ENCODE measurements at regions not wholly inside any gene's neighbourhood (a gene's known extent, or its start where the extent isn't known, plus 50 kb on each side); places are given as distances from the start of the nearest gene placed in this dataset.

DNA sequence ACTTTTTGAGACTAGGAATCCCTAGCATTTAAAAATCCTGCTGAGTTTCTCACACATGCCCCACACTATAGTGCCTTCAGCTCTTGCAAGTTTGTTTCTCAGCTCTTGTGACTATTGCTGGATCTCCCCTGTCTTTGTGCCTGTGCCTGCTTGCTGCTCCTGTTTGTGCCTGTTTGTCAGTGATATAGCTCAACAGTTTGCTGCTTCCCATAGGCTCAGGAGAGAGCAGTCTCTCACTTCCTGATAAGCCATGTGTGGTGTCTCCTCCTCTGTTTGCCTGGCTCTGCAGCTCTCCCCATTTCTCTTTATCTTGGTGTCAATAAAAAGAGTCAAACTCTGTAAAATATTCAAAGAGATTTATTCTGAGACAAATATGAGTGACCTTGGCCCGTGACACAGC, 259.8 kb upstream of the CLNK start:
- TF ChIP-seq, protein P1, sequence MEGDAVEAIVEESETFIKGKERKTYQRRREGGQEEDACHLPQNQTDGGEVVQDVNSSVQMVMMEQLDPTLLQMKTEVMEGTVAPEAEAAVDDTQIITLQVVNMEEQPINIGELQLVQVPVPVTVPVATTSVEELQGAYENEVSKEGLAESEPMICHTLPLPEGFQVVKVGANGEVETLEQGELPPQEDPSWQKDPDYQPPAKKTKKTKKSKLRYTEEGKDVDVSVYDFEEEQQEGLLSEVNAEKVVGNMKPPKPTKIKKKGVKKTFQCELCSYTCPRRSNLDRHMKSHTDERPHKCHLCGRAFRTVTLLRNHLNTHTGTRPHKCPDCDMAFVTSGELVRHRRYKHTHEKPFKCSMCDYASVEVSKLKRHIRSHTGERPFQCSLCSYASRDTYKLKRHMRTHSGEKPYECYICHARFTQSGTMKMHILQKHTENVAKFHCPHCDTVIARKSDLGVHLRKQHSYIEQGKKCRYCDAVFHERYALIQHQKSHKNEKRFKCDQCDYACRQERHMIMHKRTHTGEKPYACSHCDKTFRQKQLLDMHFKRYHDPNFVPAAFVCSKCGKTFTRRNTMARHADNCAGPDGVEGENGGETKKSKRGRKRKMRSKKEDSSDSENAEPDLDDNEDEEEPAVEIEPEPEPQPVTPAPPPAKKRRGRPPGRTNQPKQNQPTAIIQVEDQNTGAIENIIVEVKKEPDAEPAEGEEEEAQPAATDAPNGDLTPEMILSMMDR (IDR thresholded peaks at IDR 0.05; ENCODE audit: insufficient read depth, low read depth, low read length, missing control alignments): no peak
- DNase-seq (ENCODE audit: low read depth): peak; percentile 52
- no peak overlapping the region for H3K4me3 ChIP-seq (ENCODE audit: low read length)

- no peak overlapping the region for H3K4me3 ChIP-seq (ENCODE audit: low read length)
- no peak for DNase-seq (ENCODE audit: low read depth)
- TF ChIP-seq, protein P1 (IDR thresholded peaks at IDR 0.05; ENCODE audit: insufficient read depth, low read depth, low read length, missing control alignments): no peak
Measured at GRCh38 chr4:10942156-10942555, 257.6 kb upstream of the CLNK start.

- TF ChIP-seq, protein P1 (IDR thresholded peaks at IDR 0.05; ENCODE audit: insufficient read depth, low read depth, low read length, missing control alignments): no peak
- H3K4me3 ChIP-seq (ENCODE audit: low read length): no peak overlapping the region
- no peak for DNase-seq (ENCODE audit: low read depth)
Measured at GRCh38 chr4:10929818-10930217, 245.2 kb upstream of the CLNK start.

- TF ChIP-seq, protein P1 (IDR thresholded peaks at IDR 0.05; ENCODE audit: insufficient read depth, low read depth, low read length, missing control alignments): no peak
- H3K4me3 ChIP-seq (ENCODE audit: low read length): no peak overlapping the region
- peak; percentile 39 for DNase-seq (ENCODE audit: low read depth)
Measured at GRCh38 chr4:10925996-10926395, 241.4 kb upstream of the CLNK start.

GRCh38 chr4:10924274-10924673, 239.7 kb upstream of the CLNK start:
- TF ChIP-seq, protein P1 (IDR thresholded peaks at IDR 0.05; ENCODE audit: insufficient read depth, low read depth, low read length, missing control alignments): no peak
- no peak for DNase-seq (ENCODE audit: low read depth)
- no peak overlapping the region for H3K4me3 ChIP-seq (ENCODE audit: low read length)

GRCh38 chr4:10917566-10917965, 233.0 kb upstream of the CLNK start:
- no peak overlapping the region for H3K4me3 ChIP-seq (ENCODE audit: low read length)
- DNase-seq (ENCODE audit: low read depth): peak; percentile 16
- TF ChIP-seq, protein P1 (IDR thresholded peaks at IDR 0.05; ENCODE audit: insufficient read depth, low read depth, low read length, missing control alignments): no peak

DNA sequence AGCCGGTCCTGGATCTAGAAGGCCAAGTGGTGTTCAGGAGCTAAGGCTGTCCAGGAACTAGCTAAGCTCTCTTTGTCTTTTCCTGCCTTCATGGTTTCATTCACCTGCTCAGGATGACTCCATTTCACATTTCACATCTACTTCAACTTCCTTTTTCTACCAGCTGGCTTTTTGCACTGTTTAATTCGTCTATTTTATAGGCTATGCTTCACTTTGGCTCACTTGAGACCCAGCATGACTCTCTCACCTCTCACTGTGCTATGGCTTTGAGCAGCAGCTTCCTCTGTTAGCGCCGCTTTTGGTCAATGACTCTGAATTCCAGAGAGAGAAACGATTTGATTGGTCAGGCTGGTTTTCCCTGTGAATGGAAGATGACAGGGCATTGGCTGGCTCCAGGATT, 213.5 kb upstream of the CLNK start:
- TF ChIP-seq, protein P1 (IDR thresholded peaks at IDR 0.05; ENCODE audit: insufficient read depth, low read depth, low read length, missing control alignments): no peak
- DNase-seq (ENCODE audit: low read depth): no peak
- no peak overlapping the region for H3K4me3 ChIP-seq (ENCODE audit: low read length)
